ENCODE measurements at regions not wholly inside any gene's neighbourhood (a gene's known extent, or its start where the extent isn't known, plus 50 kb on each side); places are given as distances from the start of the nearest gene placed in this dataset.

DNA sequence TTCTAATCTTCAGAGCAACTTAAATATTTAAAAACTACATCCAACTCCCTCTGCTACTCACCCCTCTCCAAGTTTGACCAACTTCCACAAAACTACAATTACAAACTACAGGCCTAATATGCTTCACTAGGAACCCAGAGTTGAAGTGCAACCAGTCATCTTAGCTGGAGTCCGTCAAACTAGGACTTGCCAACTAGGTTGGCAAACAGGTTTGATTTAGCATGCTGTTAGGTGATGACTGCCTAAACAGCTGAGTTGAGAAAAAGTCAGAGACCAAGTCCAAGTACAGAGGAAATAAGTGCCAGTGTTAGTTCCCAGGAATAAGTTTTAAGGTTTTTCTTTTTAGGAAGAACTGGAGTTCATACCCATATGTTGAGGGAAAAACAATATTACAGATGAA is 1109.0 kb downstream of the TUSC7 start:
- no peak for DNase-seq (ENCODE audit: low read depth)
- TF ChIP-seq, protein P1, sequence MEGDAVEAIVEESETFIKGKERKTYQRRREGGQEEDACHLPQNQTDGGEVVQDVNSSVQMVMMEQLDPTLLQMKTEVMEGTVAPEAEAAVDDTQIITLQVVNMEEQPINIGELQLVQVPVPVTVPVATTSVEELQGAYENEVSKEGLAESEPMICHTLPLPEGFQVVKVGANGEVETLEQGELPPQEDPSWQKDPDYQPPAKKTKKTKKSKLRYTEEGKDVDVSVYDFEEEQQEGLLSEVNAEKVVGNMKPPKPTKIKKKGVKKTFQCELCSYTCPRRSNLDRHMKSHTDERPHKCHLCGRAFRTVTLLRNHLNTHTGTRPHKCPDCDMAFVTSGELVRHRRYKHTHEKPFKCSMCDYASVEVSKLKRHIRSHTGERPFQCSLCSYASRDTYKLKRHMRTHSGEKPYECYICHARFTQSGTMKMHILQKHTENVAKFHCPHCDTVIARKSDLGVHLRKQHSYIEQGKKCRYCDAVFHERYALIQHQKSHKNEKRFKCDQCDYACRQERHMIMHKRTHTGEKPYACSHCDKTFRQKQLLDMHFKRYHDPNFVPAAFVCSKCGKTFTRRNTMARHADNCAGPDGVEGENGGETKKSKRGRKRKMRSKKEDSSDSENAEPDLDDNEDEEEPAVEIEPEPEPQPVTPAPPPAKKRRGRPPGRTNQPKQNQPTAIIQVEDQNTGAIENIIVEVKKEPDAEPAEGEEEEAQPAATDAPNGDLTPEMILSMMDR (conservative IDR thresholded peaks at IDR 0.05; ENCODE audit: control insufficient read depth, insufficient read depth, low read depth, low read length), result no peak
- H3K4me3 ChIP-seq (ENCODE audit: control insufficient read depth, low read depth, low read length), result no peak overlapping the region

GRCh38 chr3:117820658-117821299 is 1111.2 kb downstream of the TUSC7 start:
- TF ChIP-seq, protein P1 (conservative IDR thresholded peaks at IDR 0.05; ENCODE audit: control insufficient read depth, insufficient read depth, low read depth, low read length), result no peak
- DNase-seq (ENCODE audit: low read depth), result peak; percentile 68
- no peak overlapping the region for H3K4me3 ChIP-seq (ENCODE audit: control insufficient read depth, low read depth, low read length)

DNA sequence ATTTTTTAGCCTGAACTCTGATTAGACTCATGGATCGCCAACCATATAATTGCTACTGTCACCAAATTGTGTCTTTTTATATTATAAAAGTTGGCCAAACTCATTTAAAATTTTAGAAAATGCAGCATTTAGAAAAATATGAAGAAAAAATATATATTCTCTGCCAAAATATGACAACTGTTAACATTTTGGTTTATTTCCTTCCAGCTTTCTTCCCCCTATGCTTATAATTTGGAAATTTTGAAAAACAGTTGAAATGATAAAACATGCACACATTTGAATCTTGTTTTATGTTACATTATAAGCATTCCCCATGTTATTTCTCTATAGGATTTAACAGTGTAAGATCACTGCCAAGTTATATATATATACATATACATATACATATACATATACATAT is 1112.8 kb downstream of the TUSC7 start:
- no peak overlapping the region for H3K4me3 ChIP-seq (ENCODE audit: control insufficient read depth, low read depth, low read length)
- no peak for DNase-seq (ENCODE audit: low read depth)
- TF ChIP-seq, protein P1 (conservative IDR thresholded peaks at IDR 0.05; ENCODE audit: control insufficient read depth, insufficient read depth, low read depth, low read length), result no peak

DNA sequence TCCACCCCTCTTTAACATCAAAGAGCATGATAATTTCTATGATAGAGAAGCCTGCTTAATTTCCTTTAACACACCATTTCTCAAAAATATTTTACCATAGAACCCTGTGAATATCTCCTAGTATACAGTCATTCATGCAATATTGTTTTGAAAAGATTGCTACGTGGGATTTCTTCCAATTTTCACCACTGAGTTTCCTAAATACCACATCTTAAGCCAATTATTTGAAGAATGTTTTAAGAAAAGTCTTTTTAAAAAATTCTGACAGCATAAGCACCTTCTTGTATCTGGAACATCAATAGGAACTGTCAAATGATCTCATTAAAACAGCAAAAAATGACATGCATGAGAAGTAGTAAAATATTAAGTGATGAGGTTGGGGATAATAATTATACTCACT is 1126.7 kb downstream of the TUSC7 start:
- TF ChIP-seq, protein P1 (conservative IDR thresholded peaks at IDR 0.05; ENCODE audit: control insufficient read depth, insufficient read depth, low read depth, low read length), result no peak
- no peak for DNase-seq (ENCODE audit: low read depth)
- H3K4me3 ChIP-seq (ENCODE audit: control insufficient read depth, low read depth, low read length), result no peak overlapping the region

DNA sequence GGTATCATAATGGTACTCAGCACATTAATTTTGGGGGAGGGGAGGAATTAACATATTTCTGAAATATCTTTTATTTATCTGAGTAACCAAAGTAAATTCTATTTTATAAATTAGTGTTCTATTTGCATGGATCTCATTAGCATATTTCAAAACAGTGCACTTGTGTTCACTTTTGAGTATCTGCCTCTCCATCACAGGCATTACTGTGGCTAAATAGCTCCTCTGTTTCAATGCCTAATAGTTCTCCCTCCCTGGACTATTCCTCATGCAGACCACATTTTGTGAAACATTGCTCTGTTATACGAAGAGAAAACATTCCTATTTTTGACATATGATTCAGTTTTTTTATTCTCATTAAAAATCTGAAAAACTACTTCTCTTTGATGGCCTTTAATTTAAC is 1127.8 kb downstream of the TUSC7 start:
- DNase-seq (ENCODE audit: low read depth), result no peak
- H3K4me3 ChIP-seq (ENCODE audit: control insufficient read depth, low read depth, low read length), result no peak overlapping the region
- TF ChIP-seq, protein P1 (conservative IDR thresholded peaks at IDR 0.05; ENCODE audit: control insufficient read depth, insufficient read depth, low read depth, low read length), result no peak

DNA sequence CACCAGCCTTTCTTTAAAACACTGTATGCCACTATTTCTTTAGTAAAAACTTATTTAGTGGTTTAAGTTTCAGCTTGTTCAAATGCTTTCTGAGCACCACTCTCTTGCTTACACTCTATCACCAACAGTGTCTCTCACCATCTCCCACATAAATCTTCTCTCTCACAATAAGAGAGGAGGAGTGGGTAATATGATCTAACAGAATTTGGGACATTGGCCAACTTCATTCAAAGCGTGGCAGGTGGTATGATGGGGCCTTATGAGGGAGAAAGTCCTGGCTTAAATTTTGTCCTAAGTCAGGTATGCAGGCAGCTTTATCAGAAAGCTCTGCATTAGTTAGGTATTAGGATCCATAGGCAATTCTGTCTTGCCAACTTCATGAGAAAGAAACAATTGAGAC is 1132.5 kb downstream of the TUSC7 start:
- TF ChIP-seq, protein P1 (conservative IDR thresholded peaks at IDR 0.05; ENCODE audit: control insufficient read depth, insufficient read depth, low read depth, low read length), result no peak
- no peak for DNase-seq (ENCODE audit: low read depth)
- no peak overlapping the region for H3K4me3 ChIP-seq (ENCODE audit: control insufficient read depth, low read depth, low read length)

DNA sequence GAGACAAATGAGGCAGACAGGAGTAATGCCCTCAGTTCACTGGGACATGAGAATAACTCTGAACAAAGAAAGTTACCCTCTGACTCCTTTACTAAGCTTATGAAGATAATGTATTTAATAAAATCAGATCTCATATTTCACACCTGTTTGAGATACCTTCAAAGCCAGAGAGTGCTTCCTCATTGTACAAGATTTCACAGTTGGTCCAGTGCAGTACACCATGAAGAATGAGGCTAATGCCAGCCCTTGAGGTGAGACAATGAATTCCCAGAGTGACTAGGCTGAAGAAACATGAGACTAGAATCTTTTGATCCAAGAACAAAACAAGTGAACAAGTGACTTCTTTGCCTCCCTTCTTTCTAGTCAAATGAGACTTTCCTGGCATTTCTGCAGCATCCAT is 1133.8 kb downstream of the TUSC7 start:
- TF ChIP-seq, protein P1 (conservative IDR thresholded peaks at IDR 0.05; ENCODE audit: control insufficient read depth, insufficient read depth, low read depth, low read length), result no peak
- H3K4me3 ChIP-seq (ENCODE audit: control insufficient read depth, low read depth, low read length), result no peak overlapping the region
- no peak for DNase-seq (ENCODE audit: low read depth)

All from fibroblast of mammary gland (primary cell).